ENCODE measurements at regions not wholly inside any gene's neighbourhood (a gene's known extent, or its start where the extent isn't known, plus 50 kb on each side); places are given as distances from the start of the nearest gene placed in this dataset.
"Not testable (repeated sequence)": the region's sequence is repeated elsewhere in the genome, so short reads cannot be mapped to it uniquely, and the experiment has no call there.

DNA sequence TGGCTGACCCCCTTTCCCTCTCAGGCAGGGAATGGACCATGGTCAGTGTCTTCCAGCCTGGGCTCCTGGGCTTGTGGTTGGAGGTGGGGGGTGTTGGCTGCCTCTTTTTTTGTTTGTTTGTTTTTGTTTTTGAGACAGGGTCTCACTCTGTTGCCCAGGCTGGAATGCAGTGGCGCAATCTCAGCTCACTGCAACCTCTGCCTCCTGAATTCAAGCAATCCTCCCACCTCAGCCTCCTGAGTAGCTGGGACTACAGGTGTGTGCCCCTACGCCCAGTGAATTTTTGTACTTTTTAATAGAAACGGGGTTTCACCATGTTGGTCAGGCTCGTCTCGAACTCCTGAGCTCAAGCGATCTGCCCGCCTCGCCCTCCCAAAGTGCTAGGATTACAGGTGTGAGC, 465.8 kb downstream of the STK39 start:
- H3K36me3 ChIP-seq (ENCODE audit: control insufficient read depth, insufficient read depth, low read length); H3K27ac ChIP-seq (ENCODE audit: low read depth, low read length); H3K4me3 ChIP-seq (ENCODE audit: low read depth, low read length); H3K27me3 ChIP-seq (ENCODE audit: control insufficient read depth, insufficient read depth, low read length); H3K9me3 ChIP-seq (ENCODE audit: control insufficient read depth, insufficient read depth, low read length); H3K9ac ChIP-seq (ENCODE audit: low read depth, low read length): not testable (repeated sequence)
- H3K4me1 ChIP-seq (ENCODE audit: control insufficient read depth, insufficient read depth, low read length) = peaks cover 27% of the 10 kb centered on the region

DNA sequence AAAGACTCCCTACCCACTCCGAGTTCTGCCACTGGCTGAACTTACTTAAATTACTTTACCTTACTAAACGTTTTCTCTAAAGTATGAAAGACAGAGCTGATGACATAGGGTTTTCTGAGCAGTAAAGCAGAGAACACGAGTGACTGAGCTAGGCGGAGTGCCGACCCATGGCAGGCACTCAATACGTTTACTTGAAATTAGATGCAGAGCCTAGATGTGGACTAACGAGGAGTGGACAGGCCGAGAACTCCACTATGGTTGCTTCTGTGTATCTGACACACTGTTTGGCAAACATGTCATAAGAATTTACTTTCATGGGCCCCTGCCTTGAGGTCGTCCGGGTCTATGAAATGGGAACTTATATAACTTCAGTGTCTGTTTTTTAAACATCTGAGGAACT, 471.0 kb downstream of the STK39 start:
- no peak overlapping the region for H3K9ac ChIP-seq (ENCODE audit: low read depth, low read length)
- H3K27ac ChIP-seq (ENCODE audit: low read depth, low read length) = no peak overlapping the region
- no peaks in the 10 kb centered on the region for H3K36me3 ChIP-seq (ENCODE audit: control insufficient read depth, insufficient read depth, low read length)
- H3K27me3 ChIP-seq (ENCODE audit: control insufficient read depth, insufficient read depth, low read length) = no peaks in the 10 kb centered on the region
- H3K4me3 ChIP-seq (ENCODE audit: low read depth, low read length) = no peak overlapping the region
- peaks cover 7% of the 10 kb centered on the region for H3K4me1 ChIP-seq (ENCODE audit: control insufficient read depth, insufficient read depth, low read length)
- H3K9me3 ChIP-seq (ENCODE audit: control insufficient read depth, insufficient read depth, low read length) = no peaks in the 10 kb centered on the region

GRCh38 chr2:167771628-167772027, 475.8 kb downstream of the STK39 start:
- H3K27ac ChIP-seq (ENCODE audit: low read depth, low read length) = no peak overlapping the region
- no peak overlapping the region for H3K9ac ChIP-seq (ENCODE audit: low read depth, low read length)

DNA sequence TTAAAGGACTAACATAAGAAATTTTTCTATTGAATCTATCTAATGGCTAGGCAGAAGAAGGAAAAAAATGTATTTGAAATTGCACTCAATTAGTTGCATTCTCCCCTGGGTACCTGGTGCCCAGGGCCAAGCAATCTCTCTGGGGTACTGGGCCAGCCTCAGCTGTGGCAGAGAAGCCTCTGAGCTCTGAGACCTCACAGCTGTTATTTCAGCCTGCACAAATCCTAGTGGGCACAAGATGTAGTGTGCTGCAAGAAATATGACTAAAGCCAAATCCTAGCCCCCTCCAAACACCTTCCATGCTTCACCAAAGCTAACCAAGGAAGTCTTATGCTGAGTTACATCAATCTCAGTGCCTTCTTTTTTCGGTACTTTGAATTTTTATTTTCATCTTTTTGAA, 478.4 kb downstream of the STK39 start:
- H3K27ac ChIP-seq (ENCODE audit: low read depth, low read length) = no peak overlapping the region
- no peaks in the 10 kb centered on the region for H3K9me3 ChIP-seq (ENCODE audit: control insufficient read depth, insufficient read depth, low read length)
- H3K9ac ChIP-seq (ENCODE audit: low read depth, low read length) = no peak overlapping the region
- no peak overlapping the region for H3K4me3 ChIP-seq (ENCODE audit: low read depth, low read length)
- H3K36me3 ChIP-seq (ENCODE audit: control insufficient read depth, insufficient read depth, low read length) = no peaks in the 10 kb centered on the region
- no peaks in the 10 kb centered on the region for H3K27me3 ChIP-seq (ENCODE audit: control insufficient read depth, insufficient read depth, low read length)
- H3K4me1 ChIP-seq (ENCODE audit: control insufficient read depth, insufficient read depth, low read length) = peaks cover 7% of the 10 kb centered on the region

More at GRCh38 chr2:167771628-167772027, 475.8 kb downstream of the STK39 start:
- Histone ChIP-seq H3K27me3 (ENCODE audit: control insufficient read depth, insufficient read depth, low read length) (no peaks in the 10 kb centered on the region), H3K36me3 (ENCODE audit: control insufficient read depth, insufficient read depth, low read length) (no peaks in the 10 kb centered on the region), H3K4me1 (ENCODE audit: control insufficient read depth, insufficient read depth, low read length) (peaks cover 7% of the 10 kb centered on the region), H3K9me3 (ENCODE audit: control insufficient read depth, insufficient read depth, low read length) (no peaks in the 10 kb centered on the region), H3K4me3 (ENCODE audit: low read depth, low read length) (no peak overlapping the region)

- Histone ChIP-seq H3K9me3 (ENCODE audit: control insufficient read depth, insufficient read depth, low read length) (no peaks in the 10 kb centered on the region), H3K27me3 (ENCODE audit: control insufficient read depth, insufficient read depth, low read length) (no peaks in the 10 kb centered on the region), H3K9ac (ENCODE audit: low read depth, low read length) (no peak overlapping the region), H3K4me3 (ENCODE audit: low read depth, low read length) (no peak overlapping the region), H3K36me3 (ENCODE audit: control insufficient read depth, insufficient read depth, low read length) (no peaks in the 10 kb centered on the region), H3K27ac (ENCODE audit: low read depth, low read length) (no peak overlapping the region), H3K4me1 (ENCODE audit: control insufficient read depth, insufficient read depth, low read length) (peaks cover 7% of the 10 kb centered on the region)
Measured at GRCh38 chr2:167767830-167768229, 479.6 kb downstream of the STK39 start.

- H3K36me3 ChIP-seq (ENCODE audit: control insufficient read depth, insufficient read depth, low read length) = no peaks in the 10 kb centered on the region
- H3K27ac ChIP-seq (ENCODE audit: low read depth, low read length) = no peak overlapping the region
- H3K9ac ChIP-seq (ENCODE audit: low read depth, low read length) = no peak overlapping the region
- no peaks in the 10 kb centered on the region for H3K9me3 ChIP-seq (ENCODE audit: control insufficient read depth, insufficient read depth, low read length)
- no peak overlapping the region for H3K4me3 ChIP-seq (ENCODE audit: low read depth, low read length)
- peaks cover 13% of the 10 kb centered on the region; the same call in 1 of the 2 replicates for H3K4me1 ChIP-seq (ENCODE audit: control insufficient read depth, insufficient read depth, low read length)
- H3K27me3 ChIP-seq (ENCODE audit: control insufficient read depth, insufficient read depth, low read length) = no peaks in the 10 kb centered on the region
Measured at GRCh38 chr2:167764772-167765341, 482.5 kb downstream of the STK39 start.

DNA sequence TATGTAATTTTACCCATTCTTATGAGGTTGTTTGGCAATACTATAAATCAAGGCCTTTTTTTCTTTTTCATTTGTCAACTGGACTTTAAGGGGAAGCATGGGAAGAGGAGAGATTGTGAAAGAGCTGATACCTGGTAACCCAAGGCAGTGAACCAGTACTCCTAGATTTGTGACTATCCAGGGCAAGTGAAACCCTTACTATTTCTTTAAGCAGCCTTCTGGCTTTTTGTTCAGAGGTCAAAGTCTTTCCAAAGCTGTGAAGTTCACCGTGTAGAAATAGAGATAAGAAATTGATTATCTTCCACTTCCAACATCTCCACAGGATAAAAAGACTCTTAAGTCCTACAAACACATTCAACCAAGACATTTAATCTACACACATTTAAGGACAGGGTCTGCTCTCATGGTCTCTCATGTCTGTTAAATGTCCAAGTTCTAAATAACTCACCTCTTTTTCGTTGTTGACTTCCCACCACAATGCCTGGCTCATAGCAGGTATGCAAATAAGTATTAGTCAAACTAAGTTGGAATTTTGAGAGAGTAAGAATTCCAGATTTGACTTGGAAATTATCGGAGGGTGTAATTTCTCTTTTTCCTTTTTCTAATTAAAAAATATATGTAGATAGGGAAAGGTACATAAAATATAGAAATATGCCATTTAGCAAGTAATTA, 485.8 kb downstream of the STK39 start:
- Histone ChIP-seq H3K27me3 (ENCODE audit: control insufficient read depth, insufficient read depth, low read length) (no peaks in the 10 kb centered on the region), H3K4me3 (ENCODE audit: low read depth, low read length) (no peak overlapping the region), H3K36me3 (ENCODE audit: control insufficient read depth, insufficient read depth, low read length) (no peaks in the 10 kb centered on the region), H3K9ac (ENCODE audit: low read depth, low read length) (no peak overlapping the region), H3K9me3 (ENCODE audit: control insufficient read depth, insufficient read depth, low read length) (no peaks in the 10 kb centered on the region), H3K4me1 (ENCODE audit: control insufficient read depth, insufficient read depth, low read length) (peaks cover 33% of the 10 kb centered on the region), H3K27ac (ENCODE audit: low read depth, low read length) (no peak overlapping the region)

DNA sequence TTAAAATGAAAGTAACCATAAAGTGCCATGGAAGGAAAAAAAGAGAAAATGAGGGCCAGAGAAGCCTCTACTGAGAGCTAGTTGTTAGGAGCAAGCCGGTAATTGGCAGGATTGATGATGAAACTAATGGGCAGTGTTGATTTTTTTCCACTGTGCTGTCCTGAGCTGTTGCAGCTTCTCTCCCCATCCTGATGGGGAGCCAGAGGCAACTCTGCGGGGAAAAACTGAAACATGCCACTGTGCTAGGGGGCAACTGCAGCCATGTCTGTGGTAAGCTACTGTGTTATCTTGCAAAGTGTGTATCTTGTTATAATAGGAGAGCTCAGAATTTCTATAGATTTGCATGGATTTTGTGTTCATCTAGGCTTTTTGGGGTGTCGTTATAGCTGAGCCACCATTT, 487.9 kb downstream of the STK39 start:
- Histone ChIP-seq H3K27me3 (ENCODE audit: control insufficient read depth, insufficient read depth, low read length) (no peaks in the 10 kb centered on the region), H3K27ac (ENCODE audit: low read depth, low read length) (no peak overlapping the region), H3K4me1 (ENCODE audit: control insufficient read depth, insufficient read depth, low read length) (peaks cover 39% of the 10 kb centered on the region), H3K9ac (ENCODE audit: low read depth, low read length) (no peak overlapping the region), H3K36me3 (ENCODE audit: control insufficient read depth, insufficient read depth, low read length) (no peaks in the 10 kb centered on the region), H3K9me3 (ENCODE audit: control insufficient read depth, insufficient read depth, low read length) (no peaks in the 10 kb centered on the region), H3K4me3 (ENCODE audit: low read depth, low read length) (no peak overlapping the region)

- Histone ChIP-seq H3K27me3 (ENCODE audit: control insufficient read depth, insufficient read depth, low read length) (no peaks in the 10 kb centered on the region), H3K4me1 (ENCODE audit: control insufficient read depth, insufficient read depth, low read length) (peaks cover 51% of the 10 kb centered on the region), H3K4me3 (ENCODE audit: low read depth, low read length) (no peak overlapping the region), H3K36me3 (ENCODE audit: control insufficient read depth, insufficient read depth, low read length) (no peaks in the 10 kb centered on the region), H3K27ac (ENCODE audit: low read depth, low read length) (peak overlapping the region; percentile 53), H3K9me3 (ENCODE audit: control insufficient read depth, insufficient read depth, low read length) (no peaks in the 10 kb centered on the region), H3K9ac (ENCODE audit: low read depth, low read length) (no peak overlapping the region)
Measured at GRCh38 chr2:167758292-167758691, 489.1 kb downstream of the STK39 start.

GRCh38 chr2:167756446-167756845, 490.9 kb downstream of the STK39 start:
- Histone ChIP-seq H3K27ac (ENCODE audit: low read depth, low read length) (peak overlapping the region; percentile 76), H3K9ac (ENCODE audit: low read depth, low read length) (no peak overlapping the region), H3K4me3 (ENCODE audit: low read depth, low read length) (no peak overlapping the region), H3K9me3 (ENCODE audit: control insufficient read depth, insufficient read depth, low read length) (no peaks in the 10 kb centered on the region), H3K36me3 (ENCODE audit: control insufficient read depth, insufficient read depth, low read length) (no peaks in the 10 kb centered on the region), H3K4me1 (ENCODE audit: control insufficient read depth, insufficient read depth, low read length) (peaks cover 48% of the 10 kb centered on the region), H3K27me3 (ENCODE audit: control insufficient read depth, insufficient read depth, low read length) (no peaks in the 10 kb centered on the region)

GRCh38 chr2:167753142-167753541, 494.3 kb downstream of the STK39 start:
- Histone ChIP-seq H3K27ac (ENCODE audit: low read depth, low read length) (no peak overlapping the region), H3K4me1 (ENCODE audit: control insufficient read depth, insufficient read depth, low read length) (peaks cover 49% of the 10 kb centered on the region), H3K9ac (ENCODE audit: low read depth, low read length) (no peak overlapping the region), H3K36me3 (ENCODE audit: control insufficient read depth, insufficient read depth, low read length) (no peaks in the 10 kb centered on the region), H3K27me3 (ENCODE audit: control insufficient read depth, insufficient read depth, low read length) (no peaks in the 10 kb centered on the region), H3K9me3 (ENCODE audit: control insufficient read depth, insufficient read depth, low read length) (no peaks in the 10 kb centered on the region), H3K4me3 (ENCODE audit: low read depth, low read length) (no peak overlapping the region)

Data from HUES48 (cell line).